Omental fat pad (tissue), 3 donors: ENCODE measurements at regions not wholly inside any gene's neighbourhood (a gene's known extent, or its start where the extent isn't known, plus 50 kb on each side); places are given as distances from the start of the nearest gene placed in this dataset.

ENCODE experiments used
- ATAC-seq: fragments of 150-250 bp; one replicate; pipeline ENCODE4 v1.9.1; 2016; ENCODE audit warnings: mild to moderate bottlenecking, moderate library complexity; ENCODE audit not compliant: low FRiP score
- DNase-seq: peaks from one replicate; pipeline ENCODE4 v3.0.0-alpha.2; 2019; ENCODE audit warnings: low spot score
- CTCF ChIP-seq, 3 donors: fragments of 450-650 bp; IDR thresholded peaks; one replicate each; pipeline ENCODE4 v1.5.1; 2016 to 2017; ENCODE audit warnings: antibody characterized with exemption in 3 of 3, mild to moderate bottlenecking in 3 of 3, moderate library complexity in 2 of 3

DNA sequence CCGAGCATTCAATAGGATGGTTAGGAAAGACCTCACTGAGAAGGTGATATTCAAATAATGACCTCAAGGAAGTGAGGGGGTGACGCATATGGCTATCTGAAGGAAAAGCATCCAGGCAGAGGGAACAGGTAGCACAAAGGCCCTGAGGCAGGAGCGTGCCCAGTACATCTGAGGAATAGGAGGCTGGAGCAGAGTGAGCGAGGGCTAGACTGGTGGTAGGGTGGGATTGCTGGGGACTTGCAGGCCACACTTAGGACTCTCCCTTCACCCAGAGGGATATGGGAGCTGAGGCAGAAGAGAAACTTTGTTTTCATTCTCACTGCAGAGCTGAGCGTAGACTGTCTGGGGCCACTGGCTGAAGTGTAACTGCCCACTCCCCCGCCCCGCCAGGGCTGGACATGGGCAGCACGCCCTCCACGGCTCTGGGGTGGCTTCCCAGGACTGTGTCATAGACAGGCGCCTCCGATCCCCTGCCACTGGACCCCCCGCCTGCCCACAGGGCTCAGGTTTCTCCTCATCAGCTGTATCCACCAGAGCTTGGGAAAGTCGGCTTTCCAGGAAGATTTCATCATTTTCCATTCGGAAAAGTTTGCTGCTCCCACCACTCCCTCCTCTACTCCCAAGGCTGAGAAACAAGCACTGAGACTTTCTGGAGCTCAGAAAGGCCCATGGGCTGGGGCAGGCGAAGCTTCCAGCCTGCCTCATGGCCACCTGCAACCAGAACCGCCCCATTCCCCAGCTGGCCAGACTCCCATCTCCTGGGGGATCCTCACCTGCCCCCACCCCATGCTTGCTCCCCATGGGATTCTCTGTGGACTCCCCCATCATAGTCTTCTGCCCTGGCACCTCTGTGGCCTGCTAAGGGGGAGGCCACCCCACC is 142.6 kb downstream of the MRPL14 start:
- TF ChIP-seq CTCF (IDR thresholded peaks at IDR 0.05): no peak
- DNase-seq: no peak
- ATAC-seq: no peak

- no peak for ATAC-seq
- TF ChIP-seq CTCF (IDR thresholded peaks at IDR 0.05): no peak
- DNase-seq: peak; percentile 16
Observed at GRCh38 chr6:43983632-43984031, 143.6 kb downstream of the MRPL14 start.

- DNase-seq (peak; percentile 13), ATAC-seq (no peak)
- TF ChIP-seq CTCF (IDR thresholded peaks at IDR 0.05): no peak
Observed at GRCh38 chr6:43983191-43983590, 144.1 kb downstream of the MRPL14 start.

GRCh38 chr6:43982084-43982625 is 145.1 kb downstream of the MRPL14 start:
- ATAC-seq (no peak), DNase-seq (no peak)
- no peak for TF ChIP-seq CTCF (IDR thresholded peaks at IDR 0.05)

- DNase-seq (peak; percentile 13), ATAC-seq (no peak)
- TF ChIP-seq CTCF (IDR thresholded peaks at IDR 0.05): no peak
Observed at GRCh38 chr6:43981363-43981990, 145.8 kb downstream of the MRPL14 start.

DNA sequence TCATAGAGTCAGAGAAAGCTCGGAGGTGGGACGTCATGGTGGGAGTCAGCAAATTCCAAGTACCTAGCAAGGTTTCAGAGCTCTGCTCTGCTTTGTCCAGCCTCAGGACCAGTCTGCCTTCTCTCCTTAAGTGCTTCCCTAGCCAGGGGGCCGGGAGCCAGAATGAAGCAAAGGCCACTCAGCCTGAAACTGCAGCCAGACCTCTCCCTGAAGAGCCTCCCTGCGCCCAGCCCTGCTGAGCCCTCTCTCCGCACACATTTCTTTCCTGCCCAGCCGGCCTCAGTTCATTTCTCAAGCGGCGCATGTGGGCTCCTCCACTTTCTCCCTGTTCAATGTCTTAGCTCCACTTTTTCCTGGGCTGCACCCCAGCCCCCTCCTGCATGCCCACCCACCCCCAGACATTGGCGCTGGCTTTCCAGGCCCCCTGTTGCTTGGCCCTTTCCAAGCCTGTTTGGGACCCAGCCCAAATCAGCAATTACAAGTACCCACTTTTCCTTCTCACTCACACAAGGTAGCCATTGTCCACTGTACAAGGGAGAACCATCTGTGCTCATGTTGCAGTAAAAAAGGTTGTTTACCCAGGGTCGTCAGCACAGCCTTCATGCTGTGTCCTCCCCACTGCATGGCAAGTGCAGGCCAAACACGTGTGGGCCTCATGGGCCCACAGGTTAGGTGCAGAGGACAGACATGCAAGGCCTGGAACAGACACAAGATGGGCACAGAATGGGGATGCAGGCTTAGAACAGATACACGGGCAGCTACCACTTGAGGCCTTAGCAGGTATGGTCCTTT is 147.1 kb downstream of the MRPL14 start:
- no peak for ATAC-seq

More for the DNA sequence above, 147.1 kb downstream of the MRPL14 start:
- no peak for TF ChIP-seq CTCF (IDR thresholded peaks at IDR 0.05)
- peak; percentile 15 for DNase-seq
